SK-N-MC (cell line): ENCODE measurements at regions not wholly inside any gene's neighbourhood (a gene's known extent, or its start where the extent isn't known, plus 50 kb on each side); places are given as distances from the start of the nearest gene placed in this dataset.
"Not testable (repeated sequence)": the region's sequence is repeated elsewhere in the genome, so short reads cannot be mapped to it uniquely, and the experiment has no call there.

Source experiments
- FOXP2 ChIP-seq: optimal IDR thresholded peaks from 2 replicates; pipeline ENCODE3; 2011; ENCODE audit warnings: mild to moderate bottlenecking, moderate library complexity; ENCODE audit not compliant: insufficient read depth; ENCODE audit errors: extremely low read length, control extremely low read depth
- POLR2AphosphoS5 ChIP-seq: IDR thresholded peaks from 2 replicates; pipeline ENCODE4 v1.6.1; 2012; ENCODE audit warnings: mild to moderate bottlenecking, low read depth, low read length, borderline replicate concordance

- TF ChIP-seq FOXP2, POLR2AphosphoS5: not testable (repeated sequence)
Measured at GRCh38 chr2:87614829-87615434, 133.0 kb upstream of the PLGLB2 start.
